Endothelial cell of umbilical vein (primary cell): ENCODE measurements at regions not wholly inside any gene's neighbourhood (a gene's known extent, or its start where the extent isn't known, plus 50 kb on each side); places are given as distances from the start of the nearest gene placed in this dataset.

Experiments
- BruUV-seq: library from RNA; stranded (reverse); fragments of 400-500 nt; replicated peaks from 2 replicates; lab custom pipeline; 2021; lab: Mats Ljungman, UMichigan
- CTCF ChIA-PET: fragments of 300-600, 350-600 bp; sonication (Branson Sonifier 250); formaldehyde crosslinking; loops from one replicate; lab custom pipeline; 2021; ENCODE audit warnings: antibody characterized with exemption, inconsistent platforms; lab: Charles Lee
- POLR2A ChIA-PET: fragments of 300-600, 350-600 bp; sonication (Branson Sonifier 250); formaldehyde crosslinking; loops from one replicate; lab custom pipeline; 2021; ENCODE audit warnings: antibody characterized with exemption, inconsistent platforms; lab: Charles Lee
- DNase-seq: peaks from one replicate; pipeline ENCODE4 v3.0.0-alpha.2; 2011; ENCODE audit warnings: low read depth, low spot score
- FAIRE-seq: peaks from 2 replicates; lab custom pipeline; 2011; peaks lifted over from hg19 to GRCh38; lab: Jason Lieb, UNC
- H2AFZ ChIP-seq: 2 replicates; pipeline ENCODE4 v1.6.0; 2012; ENCODE audit warnings: low read depth, low read length, control low read depth, inconsistent platforms
- H3K27ac ChIP-seq: 2 replicates; pipeline ENCODE4 v1.5.1; 2011; ENCODE audit warnings: low read depth, mild to moderate bottlenecking, control low read depth, low read length, moderate library complexity; ENCODE audit not compliant: insufficient read depth
- H3K27me3 ChIP-seq, 2 experiments: 2 replicates each; pipeline versions ENCODE4 v1.6.0 to v1.6.1; 2011; ENCODE audit warnings: low read length in 2 of 2, mixed read lengths in 1 of 2; ENCODE audit not compliant: control insufficient read depth in 2 of 2, insufficient read depth in 2 of 2
- H3K36me3 ChIP-seq, 2 experiments: 2 replicates in 1 of 2; 3 replicates in 1 of 2; pipeline ENCODE4 v1.5.1; 2011; ENCODE audit warnings: low read length in 2 of 2, mild to moderate bottlenecking in 1 of 2, moderate library complexity in 1 of 2; ENCODE audit not compliant: control insufficient read depth in 2 of 2, insufficient read depth in 2 of 2; ENCODE audit errors: extremely low read depth in 1 of 2
- H3K4me1 ChIP-seq: 3 replicates; pipeline ENCODE4 v1.5.1; 2011; ENCODE audit warnings: mild to moderate bottlenecking, low read length; ENCODE audit not compliant: control insufficient read depth, insufficient read depth; ENCODE audit errors: extremely low read depth
- H3K4me2 ChIP-seq: 2 replicates; pipeline ENCODE4 v1.6.1; 2011; ENCODE audit warnings: low read length, control low read depth, mixed read lengths; ENCODE audit not compliant: insufficient read depth
- H3K4me3 ChIP-seq, 3 experiments: fragments of 200-600 bp in 1 of 3; sonication (generic), shearing (Covaris generic) in 1 of 3; replicated peaks in 1 of 3; 2 replicates each; pipeline ENCODE4 v1.5.1; 2011 to 2016; ENCODE audit warnings: control low read depth in 3 of 3, low read length in 3 of 3, mild to moderate bottlenecking in 2 of 3, inconsistent platforms in 1 of 3, low read depth in 1 of 3, moderate library complexity in 1 of 3; ENCODE audit not compliant: insufficient read depth in 1 of 3
- H3K79me2 ChIP-seq: 2 replicates; pipeline ENCODE4 v1.6.0; 2012; ENCODE audit warnings: low read length, inconsistent platforms; ENCODE audit not compliant: control insufficient read depth, insufficient read depth
- H3K9ac ChIP-seq: replicated peaks from 2 replicates; pipeline ENCODE3; 2011; ENCODE audit warnings: low read length, control low read depth; ENCODE audit not compliant: insufficient read depth; ENCODE audit errors: extremely low read depth
- H3K9me1 ChIP-seq: replicated peaks from 3 replicates; pipeline ENCODE4 v1.6.0; 2011; ENCODE audit warnings: mild to moderate bottlenecking, low read length; ENCODE audit not compliant: control insufficient read depth, insufficient read depth; ENCODE audit errors: extremely low read depth
- H3K9me3 ChIP-seq: replicated peaks from 2 replicates; pipeline ENCODE4 v1.5.1; 2012; ENCODE audit warnings: low read length, inconsistent platforms; ENCODE audit not compliant: control insufficient read depth, insufficient read depth
- H4K20me1 ChIP-seq: replicated peaks from 2 replicates; pipeline ENCODE3; 2011; ENCODE audit warnings: mild to moderate bottlenecking, low read length; ENCODE audit not compliant: control insufficient read depth, insufficient read depth; ENCODE audit errors: extremely low read depth
- CTCF ChIP-seq, 2 donors: IDR thresholded peaks; 1 replicate in 1 of 2; 2 replicates in 1 of 2; pipeline ENCODE4 v1.5.1; 2011; ENCODE audit warnings: low read length in 2 of 2, mild to moderate bottlenecking in 2 of 2, moderate library complexity in 2 of 2, control low read depth in 1 of 2, inconsistent platforms in 1 of 2, low read depth in 1 of 2; ENCODE audit not compliant: insufficient read depth in 1 of 2; ENCODE audit errors: extremely low read depth in 1 of 2
- EZH2 ChIP-seq: IDR thresholded peaks from 2 replicates; pipeline ENCODE4 v1.6.1; 2012; ENCODE audit warnings: borderline replicate concordance, low read depth, mild to moderate bottlenecking, moderate library complexity, low read length, inconsistent platforms; ENCODE audit not compliant: severe bottlenecking
- FOS ChIP-seq: IDR thresholded peaks from 2 replicates; pipeline ENCODE4 v1.6.1; 2011; ENCODE audit warnings: mild to moderate bottlenecking, low read length, moderate library complexity, borderline replicate concordance; ENCODE audit not compliant: insufficient read depth
- GATA2 ChIP-seq: IDR thresholded peaks from 2 replicates; pipeline ENCODE4 v1.7.0; 2011; ENCODE audit warnings: low read depth, mild to moderate bottlenecking, moderate library complexity, mixed read lengths, low read length; ENCODE audit not compliant: insufficient read length, insufficient read depth
- JUN ChIP-seq: IDR thresholded peaks from 2 replicates; pipeline ENCODE4 v1.6.1; 2011; ENCODE audit warnings: borderline replicate concordance, low read depth; ENCODE audit not compliant: insufficient read length, insufficient read depth
- MAX ChIP-seq: IDR thresholded peaks from 2 replicates; pipeline ENCODE4 v1.6.1; 2011; ENCODE audit not compliant: insufficient read depth, insufficient read length
- MYC ChIP-seq: IDR thresholded peaks from one replicate; pipeline ENCODE4 v1.6.1; 2011; ENCODE audit warnings: mild to moderate bottlenecking, low read depth, low read length
- POLR2A ChIP-seq: IDR thresholded peaks from 2 replicates; pipeline ENCODE4 v1.6.1; 2012; ENCODE audit warnings: low read depth, mild to moderate bottlenecking, control low read depth, low read length
- POLR2AphosphoS5 ChIP-seq: IDR thresholded peaks from 2 replicates; pipeline ENCODE4 v1.6.1; 2012; ENCODE audit warnings: low read depth, mild to moderate bottlenecking, control low read depth, low read length, moderate library complexity; ENCODE audit not compliant: insufficient read depth
- dilution Hi-C: fragments of 300-500 bp; cut with MboI; formaldehyde crosslinking; loops from one replicate; pipeline ENCODE4 v1.15.0; 2019; ENCODE audit warnings: low sequenced_read_pairs; ENCODE audit not compliant: extremely low pct_ligation_motif_present
- intact Hi-C: fragments of 100-400 bp; cut with micrococcal nuclease; formaldehyde crosslinking; loops from one replicate; pipeline ENCODE4 v1.10.0; 2022

GRCh38 chr6:144778056-144778455 lies 492.9 kb downstream of the UTRN start:
- no TSS peak for BruUV-seq
- H4K20me1 ChIP-seq = no peaks in the 10 kb centered on the region
- no peak for TF ChIP-seq POLR2AphosphoS5
- no peak for TF ChIP-seq POLR2A
- no peak for TF ChIP-seq CTCF (IDR thresholded peaks at IDR 0.05; ENCODE audit: extremely low read depth in 1 of 2, insufficient read depth in 1 of 2, low read depth in 1 of 2, low read length in 2 of 2)
- no peak for TF ChIP-seq JUN
- TF ChIP-seq MYC = no peak
- TF ChIP-seq EZH2 = no peak
- TF ChIP-seq MAX = no peak
- no peak for TF ChIP-seq GATA2
- no peak for TF ChIP-seq FOS
- dilution Hi-C loops = no loop called here
- FAIRE-seq (no peak), DNase-seq (no peak)
- H3K4me1 ChIP-seq = no peaks in the 10 kb centered on the region
- no peak overlapping the region for H3K4me2 ChIP-seq
- no peaks in the 10 kb centered on the region for H3K79me2 ChIP-seq
- intact Hi-C loops = no loop called here
- POLR2A ChIA-PET = no interaction called here
- no peak overlapping the region for H3K4me3 ChIP-seq
- no peaks in the 10 kb centered on the region for H3K27me3 ChIP-seq
- no peak overlapping the region for H3K9ac ChIP-seq
- H3K27ac ChIP-seq = no peak overlapping the region
- H2AFZ ChIP-seq = no peak overlapping the region
- CTCF ChIA-PET = interaction anchor here (1.2 to 2.3 kb wide), 2 partner anchors 15 to 193 kb away, joined by 3 to 5 read pairs; no protein-coding TSS in a partner anchor
- H3K9me1 ChIP-seq = no peaks in the 10 kb centered on the region
- peaks cover 7 to 10% of the 10 kb centered on the region in 2 experiments for H3K36me3 ChIP-seq
- H3K9me3 ChIP-seq = no peaks in the 10 kb centered on the region
